PFSK-1 (cell line): ENCODE measurements at regions not wholly inside any gene's neighbourhood (a gene's known extent, or its start where the extent isn't known, plus 50 kb on each side); places are given as distances from the start of the nearest gene placed in this dataset.

Experiments used
- FOXP2 ChIP-seq: optimal IDR thresholded peaks from 2 replicates; pipeline ENCODE3; 2011; ENCODE audit warnings: borderline replicate concordance, control low read depth, inconsistent platforms; ENCODE audit not compliant: insufficient read depth; ENCODE audit errors: extremely low read length, extremely low read depth
- POLR2AphosphoS5 ChIP-seq: IDR thresholded peaks from 2 replicates; pipeline ENCODE4 v1.6.1; 2012; ENCODE audit warnings: low read depth, mild to moderate bottlenecking, control low read depth, low read length, moderate library complexity
- SIN3A ChIP-seq: IDR thresholded peaks from 2 replicates; pipeline ENCODE4 v1.6.1; 2012; ENCODE audit warnings: mild to moderate bottlenecking, low read length, moderate library complexity, borderline replicate concordance; ENCODE audit not compliant: insufficient read depth
- TAF1 ChIP-seq: IDR thresholded peaks from 2 replicates; pipeline ENCODE4 v1.6.1; 2012; ENCODE audit warnings: low read length, control low read depth, borderline replicate concordance; ENCODE audit not compliant: insufficient read depth
- TF ChIP-seq, protein P1 (sequence below), 2 experiments: IDR thresholded peaks; 2 replicates each; pipeline versions ENCODE4 v1.6.1 to v1.8.0; 2011 to 2012; ENCODE audit warnings: low read depth in 2 of 2, low read length in 2 of 2, control low read depth in 1 of 2, inconsistent platforms in 1 of 2, mild to moderate bottlenecking in 1 of 2, moderate library complexity in 1 of 2; ENCODE audit not compliant: insufficient read depth in 1 of 2

DNA sequence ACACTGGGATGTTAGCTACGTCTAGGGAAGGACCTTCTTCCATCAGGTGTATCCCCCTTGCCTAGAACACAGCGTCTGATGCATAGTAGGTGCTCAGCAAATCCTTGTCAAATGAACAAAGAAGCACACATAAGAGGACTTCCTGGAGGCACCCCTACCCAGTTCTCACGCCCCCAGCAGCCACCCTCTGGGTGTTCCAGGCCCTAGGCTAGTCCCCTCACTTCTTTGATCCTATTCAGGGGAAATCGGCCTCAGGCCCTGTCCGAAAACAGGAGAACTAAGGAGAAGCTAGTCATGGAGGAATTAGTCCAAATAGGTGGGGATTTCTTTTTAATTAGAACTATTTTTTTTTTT lies 84.7 kb upstream of the SIRPA start:
- TF ChIP-seq SIN3A (no peak), FOXP2 (no peak), TAF1 (no peak), POLR2AphosphoS5 (no peak)
- TF ChIP-seq, protein P1, sequence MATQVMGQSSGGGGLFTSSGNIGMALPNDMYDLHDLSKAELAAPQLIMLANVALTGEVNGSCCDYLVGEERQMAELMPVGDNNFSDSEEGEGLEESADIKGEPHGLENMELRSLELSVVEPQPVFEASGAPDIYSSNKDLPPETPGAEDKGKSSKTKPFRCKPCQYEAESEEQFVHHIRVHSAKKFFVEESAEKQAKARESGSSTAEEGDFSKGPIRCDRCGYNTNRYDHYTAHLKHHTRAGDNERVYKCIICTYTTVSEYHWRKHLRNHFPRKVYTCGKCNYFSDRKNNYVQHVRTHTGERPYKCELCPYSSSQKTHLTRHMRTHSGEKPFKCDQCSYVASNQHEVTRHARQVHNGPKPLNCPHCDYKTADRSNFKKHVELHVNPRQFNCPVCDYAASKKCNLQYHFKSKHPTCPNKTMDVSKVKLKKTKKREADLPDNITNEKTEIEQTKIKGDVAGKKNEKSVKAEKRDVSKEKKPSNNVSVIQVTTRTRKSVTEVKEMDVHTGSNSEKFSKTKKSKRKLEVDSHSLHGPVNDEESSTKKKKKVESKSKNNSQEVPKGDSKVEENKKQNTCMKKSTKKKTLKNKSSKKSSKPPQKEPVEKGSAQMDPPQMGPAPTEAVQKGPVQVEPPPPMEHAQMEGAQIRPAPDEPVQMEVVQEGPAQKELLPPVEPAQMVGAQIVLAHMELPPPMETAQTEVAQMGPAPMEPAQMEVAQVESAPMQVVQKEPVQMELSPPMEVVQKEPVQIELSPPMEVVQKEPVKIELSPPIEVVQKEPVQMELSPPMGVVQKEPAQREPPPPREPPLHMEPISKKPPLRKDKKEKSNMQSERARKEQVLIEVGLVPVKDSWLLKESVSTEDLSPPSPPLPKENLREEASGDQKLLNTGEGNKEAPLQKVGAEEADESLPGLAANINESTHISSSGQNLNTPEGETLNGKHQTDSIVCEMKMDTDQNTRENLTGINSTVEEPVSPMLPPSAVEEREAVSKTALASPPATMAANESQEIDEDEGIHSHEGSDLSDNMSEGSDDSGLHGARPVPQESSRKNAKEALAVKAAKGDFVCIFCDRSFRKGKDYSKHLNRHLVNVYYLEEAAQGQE (IDR thresholded peaks at IDR 0.05; ENCODE audit: insufficient read depth in 1 of 2, low read depth in 2 of 2, low read length in 2 of 2), result no peak

DNA sequence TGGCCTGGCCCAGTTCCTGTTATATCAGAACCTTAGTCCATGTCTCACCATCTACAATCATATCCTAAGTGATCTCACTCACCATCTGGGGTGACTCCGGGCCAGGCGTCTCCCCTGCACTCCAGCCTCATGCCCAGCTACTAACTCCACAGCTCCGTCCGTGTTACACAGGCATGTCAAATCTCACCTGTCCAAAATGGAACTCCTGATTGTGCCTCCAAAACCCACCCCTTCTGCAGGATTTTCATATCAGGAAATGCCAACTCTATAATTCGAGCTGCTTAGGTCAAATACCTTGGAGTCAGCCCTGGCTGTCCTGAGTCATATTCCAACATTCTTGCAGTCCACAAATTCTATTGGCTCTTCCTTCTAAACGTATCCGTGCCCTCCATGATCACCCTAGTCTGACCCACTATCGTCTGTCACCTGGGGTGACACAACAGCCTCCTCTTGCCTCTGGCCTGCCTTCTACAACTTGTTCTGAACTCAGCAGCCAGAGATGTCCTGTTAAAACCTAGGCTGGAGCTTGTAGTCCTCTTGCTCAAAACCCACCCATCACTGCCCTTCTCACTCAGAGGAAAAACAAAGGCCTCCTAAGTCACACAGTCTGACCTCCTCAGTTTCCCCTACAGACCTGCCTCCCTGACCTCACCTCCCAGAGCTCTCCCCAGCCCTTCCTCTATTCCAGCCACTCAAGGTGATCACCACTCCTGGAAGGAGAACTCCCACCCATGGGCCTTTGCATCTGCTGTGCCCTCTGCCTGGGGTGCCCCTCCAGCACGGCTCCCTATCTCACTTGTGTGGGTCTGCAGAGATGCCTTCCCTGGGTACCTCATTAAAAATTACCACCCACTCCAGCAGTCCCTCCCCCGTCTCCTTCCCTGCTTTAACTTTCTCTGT lies 85.3 kb upstream of the SIRPA start:
- TF ChIP-seq POLR2AphosphoS5 (no peak), SIN3A (no peak), TAF1 (no peak), FOXP2 (no peak)
- TF ChIP-seq, protein P1 (IDR thresholded peaks at IDR 0.05; ENCODE audit: insufficient read depth in 1 of 2, low read depth in 2 of 2, low read length in 2 of 2), result no peak

DNA sequence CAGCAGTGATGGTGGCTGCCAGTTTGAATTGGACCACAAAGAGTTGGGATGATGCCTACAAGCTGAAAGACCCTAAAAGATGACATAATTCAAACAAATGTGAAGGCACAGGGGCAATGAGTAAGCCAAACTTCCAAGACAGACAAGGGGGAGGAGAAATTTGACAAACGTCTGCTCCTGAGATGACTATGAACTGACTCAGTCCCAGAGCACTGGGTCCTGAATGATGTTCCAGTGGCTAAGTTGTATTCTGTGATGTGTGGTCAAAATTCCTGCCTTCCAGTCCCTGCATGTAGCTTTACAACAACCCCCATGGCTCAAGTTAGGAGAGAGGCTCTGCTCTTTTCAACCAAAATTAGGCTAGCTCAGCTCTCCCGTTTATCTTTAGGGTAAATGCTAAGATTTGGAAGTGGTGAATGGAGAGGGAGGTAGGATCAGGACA lies 86.1 kb upstream of the SIRPA start:
- TF ChIP-seq POLR2AphosphoS5 (no peak), SIN3A (no peak), TAF1 (no peak), FOXP2 (no peak)
- TF ChIP-seq, protein P1 (IDR thresholded peaks at IDR 0.05; ENCODE audit: insufficient read depth in 1 of 2, low read depth in 2 of 2, low read length in 2 of 2), result no peak

DNA sequence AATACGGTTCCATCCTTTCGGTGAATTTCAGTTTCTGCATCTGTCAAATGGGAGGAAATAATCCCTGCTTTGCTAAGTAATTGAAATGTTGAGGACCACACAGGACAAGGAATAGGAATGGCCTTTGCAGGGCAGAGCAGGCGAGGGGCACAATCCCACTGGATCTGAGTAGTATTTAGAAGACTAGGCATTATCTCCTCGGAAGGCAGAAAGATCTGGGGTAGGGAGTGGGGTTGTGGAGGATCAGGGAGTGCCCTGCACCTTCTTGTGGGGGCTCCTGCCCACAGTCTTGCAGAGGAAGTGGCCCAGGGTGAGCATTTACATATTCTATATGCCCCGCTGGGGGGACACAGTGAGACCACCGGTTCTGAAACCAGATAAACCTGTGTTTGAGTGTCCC lies 87.1 kb upstream of the SIRPA start:
- no peak for TF ChIP-seq POLR2AphosphoS5
- TF ChIP-seq TAF1, result no peak
- TF ChIP-seq, protein P1 (IDR thresholded peaks at IDR 0.05; ENCODE audit: insufficient read depth in 1 of 2, low read depth in 2 of 2, low read length in 2 of 2), result no peak
- TF ChIP-seq SIN3A, result no peak
- no peak for TF ChIP-seq FOXP2
